Nephron (organoid): ENCODE measurements at regions not wholly inside any gene's neighbourhood (a gene's known extent, or its start where the extent isn't known, plus 50 kb on each side); places are given as distances from the start of the nearest gene placed in this dataset.
"Not testable (repeated sequence)": the region's sequence is repeated elsewhere in the genome, so short reads cannot be mapped to it uniquely, and the experiment has no call there.

Experiments used
- H3K27ac Mint-ChIP-seq, 3 experiments: 2 replicates each; pipeline ENCODE4 v1.8.0; 2020; ENCODE audit warnings: mixed read lengths in 3 of 3, mild to moderate bottlenecking in 2 of 3, moderate library complexity in 1 of 3
- H3K27me3 Mint-ChIP-seq: 2 replicates; pipeline ENCODE4 v1.8.0; 2021; ENCODE audit warnings: low read depth, mild to moderate bottlenecking, moderate library complexity, mixed read lengths
- H3K36me3 Mint-ChIP-seq: 2 replicates; pipeline ENCODE4 v1.8.0; 2020; ENCODE audit warnings: low read depth, mixed read lengths
- H3K4me1 Mint-ChIP-seq: 2 replicates; pipeline ENCODE4 v1.8.0; 2020; ENCODE audit warnings: mixed read lengths
- H3K4me3 Mint-ChIP-seq, 3 experiments: 2 replicates each; pipeline ENCODE4 v1.8.0; 2020; ENCODE audit warnings: mild to moderate bottlenecking in 3 of 3, mixed read lengths in 3 of 3, moderate library complexity in 2 of 3
- H3K9me3 Mint-ChIP-seq: 2 replicates; pipeline ENCODE4 v1.8.0; 2020; ENCODE audit warnings: mixed read lengths
- TF ChIP-seq, protein P1 (sequence below), 3 experiments: fragments of 200-600 bp; sonication (generic); IDR thresholded peaks; one replicate each; pipeline ENCODE4 v1.5.0; 2021; ENCODE audit warnings: antibody characterized with exemption in 3 of 3; ENCODE audit not compliant: unreplicated experiment in 3 of 3

DNA sequence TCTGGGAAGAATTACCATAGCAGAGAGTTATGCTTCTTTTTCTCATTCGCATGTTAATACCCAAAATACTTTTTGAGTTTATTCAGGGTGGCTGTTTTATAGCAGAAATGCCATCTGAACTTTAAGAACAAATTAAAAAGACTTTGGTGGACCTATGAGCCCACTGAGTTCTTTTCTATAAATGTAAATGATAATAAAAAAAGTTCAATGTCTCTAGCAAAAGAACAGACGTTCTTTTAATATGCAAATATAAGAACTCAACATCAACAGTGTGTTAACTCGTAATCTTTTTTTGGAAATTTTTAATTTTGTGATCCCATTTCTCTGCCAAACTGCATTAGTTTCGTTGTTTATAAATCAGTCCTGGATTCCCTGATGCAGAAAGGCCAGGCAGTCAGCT, 1283.0 kb upstream of the NUDT12 start:
- TF ChIP-seq, protein P1, sequence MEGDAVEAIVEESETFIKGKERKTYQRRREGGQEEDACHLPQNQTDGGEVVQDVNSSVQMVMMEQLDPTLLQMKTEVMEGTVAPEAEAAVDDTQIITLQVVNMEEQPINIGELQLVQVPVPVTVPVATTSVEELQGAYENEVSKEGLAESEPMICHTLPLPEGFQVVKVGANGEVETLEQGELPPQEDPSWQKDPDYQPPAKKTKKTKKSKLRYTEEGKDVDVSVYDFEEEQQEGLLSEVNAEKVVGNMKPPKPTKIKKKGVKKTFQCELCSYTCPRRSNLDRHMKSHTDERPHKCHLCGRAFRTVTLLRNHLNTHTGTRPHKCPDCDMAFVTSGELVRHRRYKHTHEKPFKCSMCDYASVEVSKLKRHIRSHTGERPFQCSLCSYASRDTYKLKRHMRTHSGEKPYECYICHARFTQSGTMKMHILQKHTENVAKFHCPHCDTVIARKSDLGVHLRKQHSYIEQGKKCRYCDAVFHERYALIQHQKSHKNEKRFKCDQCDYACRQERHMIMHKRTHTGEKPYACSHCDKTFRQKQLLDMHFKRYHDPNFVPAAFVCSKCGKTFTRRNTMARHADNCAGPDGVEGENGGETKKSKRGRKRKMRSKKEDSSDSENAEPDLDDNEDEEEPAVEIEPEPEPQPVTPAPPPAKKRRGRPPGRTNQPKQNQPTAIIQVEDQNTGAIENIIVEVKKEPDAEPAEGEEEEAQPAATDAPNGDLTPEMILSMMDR (IDR thresholded peaks at IDR 0.05; ENCODE audit: unreplicated experiment in 3 of 3): no peak
- peaks cover 6% of the 10 kb centered on the region for H3K9me3 Mint-ChIP-seq
- H3K4me1 Mint-ChIP-seq: no peaks in the 10 kb centered on the region
- H3K4me3 Mint-ChIP-seq: no peak overlapping the region
- no peaks in the 10 kb centered on the region for H3K27me3 Mint-ChIP-seq
- H3K36me3 Mint-ChIP-seq: no peaks in the 10 kb centered on the region
- no peak overlapping the region for H3K27ac Mint-ChIP-seq

DNA sequence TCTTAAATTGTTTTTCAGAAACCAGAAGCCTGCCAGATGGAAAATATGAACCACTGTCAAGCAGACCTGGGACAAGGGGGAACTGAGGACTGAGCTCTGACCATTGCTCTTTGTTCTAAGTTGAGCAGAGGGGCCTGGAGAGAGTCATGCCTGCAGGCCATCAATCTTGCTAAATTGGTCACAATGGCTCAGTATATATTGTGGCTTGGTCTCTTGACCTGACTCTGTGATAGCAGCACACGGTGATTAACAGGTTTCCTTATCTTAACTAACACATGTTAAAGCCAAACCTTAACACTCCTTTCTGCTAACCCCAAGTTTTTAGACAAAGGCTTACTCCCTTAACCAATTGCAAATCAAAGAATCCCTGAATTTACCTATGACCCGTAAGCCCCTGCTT, 1281.2 kb upstream of the NUDT12 start:
- no peaks in the 10 kb centered on the region for H3K4me1 Mint-ChIP-seq
- H3K27me3 Mint-ChIP-seq: no peaks in the 10 kb centered on the region
- TF ChIP-seq, protein P1 (IDR thresholded peaks at IDR 0.05; ENCODE audit: unreplicated experiment in 3 of 3): no peak
- H3K27ac Mint-ChIP-seq: no peak overlapping the region
- no peaks in the 10 kb centered on the region for H3K36me3 Mint-ChIP-seq
- no peaks in the 10 kb centered on the region for H3K9me3 Mint-ChIP-seq
- no peak overlapping the region for H3K4me3 Mint-ChIP-seq

DNA sequence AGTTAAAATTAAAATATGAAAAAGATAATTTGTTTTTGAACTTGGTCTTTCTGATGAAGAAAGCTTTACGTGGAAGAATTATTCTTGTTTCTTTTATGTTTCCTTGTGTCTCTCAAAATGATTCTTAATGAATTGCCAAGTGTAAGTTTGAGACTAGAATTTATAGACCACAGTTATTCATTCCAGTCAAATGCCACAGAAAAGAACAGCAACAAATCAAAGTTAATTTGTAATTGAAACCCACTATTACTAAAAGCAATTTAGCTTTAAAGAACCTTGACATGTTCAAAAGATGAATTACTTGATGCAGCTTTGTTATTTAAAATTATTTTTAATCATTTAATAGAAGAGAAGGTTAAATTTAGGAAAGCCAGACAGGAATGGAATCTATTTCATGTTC, 1277.7 kb upstream of the NUDT12 start:
- Mint-ChIP-seq H3K27me3 (no peaks in the 10 kb centered on the region), H3K36me3 (no peaks in the 10 kb centered on the region), H3K9me3 (no peaks in the 10 kb centered on the region), H3K27ac (no peak overlapping the region), H3K4me1 (no peaks in the 10 kb centered on the region), H3K4me3 (no peak overlapping the region)
- TF ChIP-seq, protein P1 (IDR thresholded peaks at IDR 0.05; ENCODE audit: unreplicated experiment in 3 of 3): no peak

DNA sequence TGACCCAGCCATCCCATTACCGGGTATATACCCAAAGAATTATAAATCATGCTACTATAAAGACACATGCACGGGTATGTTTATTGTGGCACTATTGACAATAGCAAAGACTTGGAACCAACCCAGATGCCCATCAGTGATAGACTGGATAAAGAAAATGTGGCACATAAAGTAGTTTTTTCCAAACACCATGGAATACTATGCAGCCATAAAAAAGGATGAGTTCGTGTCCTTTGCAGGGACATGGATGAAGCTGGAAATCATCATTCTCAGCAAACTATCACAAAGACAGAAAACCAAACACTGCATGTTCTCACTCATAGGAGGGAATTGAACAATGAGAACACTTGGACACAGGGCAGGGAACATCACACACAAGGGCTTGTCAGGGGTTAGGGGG, 1268.9 kb upstream of the NUDT12 start:
- not testable (repeated sequence) for H3K27ac Mint-ChIP-seq, H3K36me3 Mint-ChIP-seq, H3K9me3 Mint-ChIP-seq, H3K4me3 Mint-ChIP-seq, H3K4me1 Mint-ChIP-seq, H3K27me3 Mint-ChIP-seq

DNA sequence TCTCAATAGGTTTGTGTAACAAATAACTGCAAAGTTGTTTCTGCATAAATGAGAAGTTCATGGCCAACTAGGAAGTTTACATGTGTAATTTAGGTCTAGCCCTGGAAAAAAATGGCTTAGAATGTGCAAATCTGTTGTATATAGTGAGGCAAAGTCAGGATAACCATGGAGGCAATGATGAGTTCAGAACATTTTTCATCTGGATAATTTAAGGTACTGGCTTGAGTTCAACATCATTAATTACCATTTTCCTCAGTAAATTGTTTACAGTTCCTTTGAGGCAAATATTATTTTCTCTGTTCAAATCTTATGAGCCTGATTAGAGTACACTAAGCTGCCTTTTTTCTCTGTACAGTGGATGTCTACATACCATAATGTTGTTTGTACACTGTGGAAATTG, 1259.0 kb upstream of the NUDT12 start:
- Mint-ChIP-seq H3K9me3 (no peaks in the 10 kb centered on the region), H3K27me3 (no peaks in the 10 kb centered on the region), H3K4me3 (no peak overlapping the region), H3K36me3 (no peaks in the 10 kb centered on the region), H3K27ac (no peak overlapping the region), H3K4me1 (no peaks in the 10 kb centered on the region)
- TF ChIP-seq, protein P1 (IDR thresholded peaks at IDR 0.05; ENCODE audit: unreplicated experiment in 3 of 3): no peak

DNA sequence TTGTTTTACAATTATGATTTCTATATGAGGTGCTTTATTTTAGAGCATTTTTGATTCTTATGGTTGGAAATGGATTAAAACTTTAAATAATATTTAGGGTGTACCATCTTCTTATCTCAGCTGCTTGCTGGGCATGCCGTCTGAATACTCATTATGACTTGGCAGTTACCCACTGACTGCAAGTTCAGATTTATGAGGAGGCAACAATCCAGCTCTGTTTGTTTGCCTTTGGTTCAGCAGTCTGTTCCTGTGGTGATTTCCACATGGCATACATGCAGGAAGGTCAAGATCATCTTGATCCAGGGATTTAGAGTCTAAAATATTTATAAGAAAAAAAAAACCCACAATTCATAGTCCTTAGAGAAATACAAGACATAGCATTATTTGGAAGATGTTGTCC, 1254.5 kb upstream of the NUDT12 start:
- H3K27ac Mint-ChIP-seq: no peak overlapping the region
- TF ChIP-seq, protein P1 (IDR thresholded peaks at IDR 0.05; ENCODE audit: unreplicated experiment in 3 of 3): no peak
- H3K27me3 Mint-ChIP-seq: no peaks in the 10 kb centered on the region
- no peak overlapping the region for H3K4me3 Mint-ChIP-seq
- no peaks in the 10 kb centered on the region for H3K4me1 Mint-ChIP-seq
- H3K9me3 Mint-ChIP-seq: no peaks in the 10 kb centered on the region
- no peaks in the 10 kb centered on the region for H3K36me3 Mint-ChIP-seq

DNA sequence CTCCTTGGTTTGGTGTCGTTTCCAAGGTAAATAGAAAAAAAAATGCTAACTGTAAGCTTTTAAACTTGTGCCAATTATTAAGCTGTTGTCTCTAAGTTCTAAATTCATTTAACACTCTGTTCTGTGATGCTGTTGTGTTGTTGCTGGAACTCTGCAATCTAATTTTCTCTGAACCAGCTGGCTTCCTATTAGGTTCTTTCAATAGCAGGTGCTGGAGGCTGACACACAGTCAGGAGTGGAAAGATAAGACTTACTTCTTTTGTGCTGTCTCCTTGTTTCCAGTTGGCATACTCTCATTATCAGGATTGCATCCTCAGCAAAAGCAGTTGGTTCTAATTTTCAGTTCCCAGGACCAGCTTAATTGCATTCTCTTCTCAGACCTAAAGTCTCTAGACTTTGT, 1252.6 kb upstream of the NUDT12 start:
- H3K4me1 Mint-ChIP-seq: no peaks in the 10 kb centered on the region
- no peak overlapping the region for H3K4me3 Mint-ChIP-seq
- peaks cover 9% of the 10 kb centered on the region for H3K9me3 Mint-ChIP-seq
- no peaks in the 10 kb centered on the region for H3K36me3 Mint-ChIP-seq
- H3K27ac Mint-ChIP-seq: no peak overlapping the region
- H3K27me3 Mint-ChIP-seq: no peaks in the 10 kb centered on the region
- TF ChIP-seq, protein P1 (IDR thresholded peaks at IDR 0.05; ENCODE audit: unreplicated experiment in 3 of 3): no peak
